ENCODE measurements at regions not wholly inside any gene's neighbourhood (a gene's known extent, or its start where the extent isn't known, plus 50 kb on each side); places are given as distances from the start of the nearest gene placed in this dataset.

- Histone ChIP-seq H3K27ac (ENCODE audit: low read depth, low read length) (no peak overlapping the region), H3K27me3 (ENCODE audit: control insufficient read depth in 2 of 2, insufficient read depth in 2 of 2, low read length in 2 of 2) (no peaks in the 10 kb centered on the region), H3K9me3 (ENCODE audit: control insufficient read depth in 2 of 3, low read length in 3 of 3) (no peaks in the 10 kb centered on the region), H3K4me1 (ENCODE audit: control insufficient read depth in 2 of 2, insufficient read depth in 2 of 2, low read length in 2 of 2) (no peaks in the 10 kb centered on the region), H3K36me3 (ENCODE audit: control insufficient read depth in 2 of 3, insufficient read depth in 3 of 3, low read length in 3 of 3) (no peaks in the 10 kb centered on the region), H3K4me3 (ENCODE audit: low read length) (no peak overlapping the region)
- ATAC-seq (no peak), DNase-seq (no peak)
- intact Hi-C loops (cut with micrococcal nuclease), result no loop called here
- Mint-ChIP-seq H3K9me3 (peaks cover 0 to 13% (median 3%) of the 10 kb centered on the region in 11 donors), H3K36me3 (peaks cover 0 to 8% (median 0%) of the 10 kb centered on the region in 5 donors), H3K4me3 (no peak overlapping the region), H3K27me3 (peaks cover 0 to 27% (median 6%) of the 10 kb centered on the region in 5 donors), H3K4me1 (no peaks in the 10 kb centered on the region), H3K27ac (no peak overlapping the region)
- ChIA-PET CTCF (no interaction called here), POLR2A (no interaction called here)
These were observed 93.7 kb upstream of the PTPN1 start for GRCh38 chr20:50416269-50417022.

GRCh38 chr20:50417023-50417329, 93.2 kb upstream of the PTPN1 start:
- ChIA-PET POLR2A (no interaction called here), CTCF (no interaction called here)
- Histone ChIP-seq H3K4me3 (ENCODE audit: low read length) (no peak overlapping the region), H3K4me1 (ENCODE audit: control insufficient read depth in 2 of 2, insufficient read depth in 2 of 2, low read length in 2 of 2) (no peaks in the 10 kb centered on the region), H3K9me3 (ENCODE audit: control insufficient read depth in 2 of 3, low read length in 3 of 3) (no peaks in the 10 kb centered on the region), H3K27ac (ENCODE audit: low read depth, low read length) (no peak overlapping the region), H3K36me3 (ENCODE audit: control insufficient read depth in 2 of 3, insufficient read depth in 3 of 3, low read length in 3 of 3) (no peaks in the 10 kb centered on the region), H3K27me3 (ENCODE audit: control insufficient read depth in 2 of 2, insufficient read depth in 2 of 2, low read length in 2 of 2) (no peaks in the 10 kb centered on the region)
- no peak overlapping the region for H3K4me3 Mint-ChIP-seq
- no peaks in the 10 kb centered on the region for H3K4me1 Mint-ChIP-seq
- DNase-seq, result no peak
- peaks cover 0 to 8% (median 0%) of the 10 kb centered on the region in 5 donors for H3K36me3 Mint-ChIP-seq
- H3K9me3 Mint-ChIP-seq, result peaks cover 0 to 14% (median 3%) of the 10 kb centered on the region in 11 donors
- no peak overlapping the region for H3K27ac Mint-ChIP-seq
- peaks cover 0 to 23% (median 6%) of the 10 kb centered on the region in 5 donors for H3K27me3 Mint-ChIP-seq
- intact Hi-C loops (cut with micrococcal nuclease), result no loop called here
- ATAC-seq, result no peak

GRCh38 chr20:50417484-50418235, 92.5 kb upstream of the PTPN1 start:
- Mint-ChIP-seq H3K27ac (peak overlapping the region in 1 of 9 donors; percentile 4), H3K4me1 (peaks cover 0 to 2% (median 0%) of the 10 kb centered on the region in 7 donors), H3K9me3 (peaks cover 0 to 14% (median 3%) of the 10 kb centered on the region in 11 donors), H3K4me3 (no peak overlapping the region), H3K36me3 (peaks cover 0 to 8% (median 0%) of the 10 kb centered on the region in 5 donors), H3K27me3 (peaks cover 0 to 20% (median 6%) of the 10 kb centered on the region in 5 donors)
- Histone ChIP-seq H3K9me3 (ENCODE audit: control insufficient read depth in 2 of 3, low read length in 3 of 3) (no peaks in the 10 kb centered on the region), H3K27ac (ENCODE audit: low read depth, low read length) (no peak overlapping the region), H3K4me1 (ENCODE audit: control insufficient read depth in 2 of 2, insufficient read depth in 2 of 2, low read length in 2 of 2) (no peaks in the 10 kb centered on the region), H3K27me3 (ENCODE audit: control insufficient read depth in 2 of 2, insufficient read depth in 2 of 2, low read length in 2 of 2) (no peaks in the 10 kb centered on the region), H3K36me3 (ENCODE audit: control insufficient read depth in 2 of 3, insufficient read depth in 3 of 3, low read length in 3 of 3) (no peaks in the 10 kb centered on the region), H3K4me3 (ENCODE audit: low read length) (no peak overlapping the region)
- CTCF ChIA-PET, result no interaction called here
- DNase-seq (no peak), ATAC-seq (no peak)
- intact Hi-C loops (cut with micrococcal nuclease), result no loop called here
- POLR2A ChIA-PET, result no interaction called here

GRCh38 chr20:50418890-50419642, 91.1 kb upstream of the PTPN1 start:
- H3K36me3 Mint-ChIP-seq, result no peaks in the 10 kb centered on the region
- Histone ChIP-seq H3K27ac (ENCODE audit: low read depth, low read length) (no peak overlapping the region), H3K9me3 (ENCODE audit: control insufficient read depth in 2 of 3, low read length in 3 of 3) (no peaks in the 10 kb centered on the region), H3K36me3 (ENCODE audit: control insufficient read depth in 2 of 3, insufficient read depth in 3 of 3, low read length in 3 of 3) (no peaks in the 10 kb centered on the region), H3K4me3 (ENCODE audit: low read length) (no peak overlapping the region), H3K4me1 (ENCODE audit: control insufficient read depth in 2 of 2, insufficient read depth in 2 of 2, low read length in 2 of 2) (no peaks in the 10 kb centered on the region), H3K27me3 (ENCODE audit: control insufficient read depth in 2 of 2, insufficient read depth in 2 of 2, low read length in 2 of 2) (no peaks in the 10 kb centered on the region)
- peaks cover 0 to 6% (median 0%) of the 10 kb centered on the region in 11 donors for H3K9me3 Mint-ChIP-seq
- POLR2A ChIA-PET, result no interaction called here
- H3K27me3 Mint-ChIP-seq, result peaks cover 0 to 10% (median 6%) of the 10 kb centered on the region in 5 donors
- H3K4me1 Mint-ChIP-seq, result peaks cover 0 to 6% (median 0%) of the 10 kb centered on the region in 7 donors
- no peak overlapping the region for H3K27ac Mint-ChIP-seq
- no peak overlapping the region for H3K4me3 Mint-ChIP-seq
- intact Hi-C loops (cut with micrococcal nuclease), result no loop called here
- ATAC-seq (no peak), DNase-seq (no peak)
- CTCF ChIA-PET, result no interaction called here

GRCh38 chr20:50420380-50420779, 89.8 kb upstream of the PTPN1 start:
- Mint-ChIP-seq H3K27me3 (peaks cover 0 to 12% (median 6%) of the 10 kb centered on the region in 5 donors), H3K9me3 (peaks cover 0 to 6% (median 0%) of the 10 kb centered on the region in 11 donors), H3K4me1 (peaks cover 0 to 6% (median 0%) of the 10 kb centered on the region in 7 donors), H3K4me3 (no peak overlapping the region), H3K27ac (no peak overlapping the region), H3K36me3 (no peaks in the 10 kb centered on the region)
- intact Hi-C loops (cut with micrococcal nuclease), result no loop called here
- no peak for DNase-seq
- no peaks in the 10 kb centered on the region for H3K36me3 ChIP-seq (ENCODE audit: control insufficient read depth in 2 of 3, insufficient read depth in 3 of 3, low read length in 3 of 3)
- ChIA-PET POLR2A (interaction anchor here (0.6 kb wide), 1 partner anchor 57 kb away, joined by 3 read pairs; no protein-coding TSS in a partner anchor), CTCF (no interaction called here)
- no peaks in the 10 kb centered on the region for H3K4me1 ChIP-seq (ENCODE audit: control insufficient read depth in 2 of 2, insufficient read depth in 2 of 2, low read length in 2 of 2)
- no peaks in the 10 kb centered on the region for H3K9me3 ChIP-seq (ENCODE audit: control insufficient read depth in 2 of 3, low read length in 3 of 3)
- H3K27ac ChIP-seq (ENCODE audit: low read depth, low read length), result no peak overlapping the region
- no peak for ATAC-seq
- no peaks in the 10 kb centered on the region for H3K27me3 ChIP-seq (ENCODE audit: control insufficient read depth in 2 of 2, insufficient read depth in 2 of 2, low read length in 2 of 2)
- no peak overlapping the region for H3K4me3 ChIP-seq (ENCODE audit: low read length)

GRCh38 chr20:50421356-50422340, 88.5 kb upstream of the PTPN1 start:
- Mint-ChIP-seq H3K27ac (no peak overlapping the region), H3K36me3 (no peaks in the 10 kb centered on the region), H3K4me1 (peaks cover 0 to 6% (median 0%) of the 10 kb centered on the region in 7 donors), H3K27me3 (peaks cover 0 to 15% (median 6%) of the 10 kb centered on the region in 5 donors), H3K4me3 (no peak overlapping the region), H3K9me3 (peaks cover 0 to 6% (median 0%) of the 10 kb centered on the region in 11 donors)
- H3K9me3 ChIP-seq (ENCODE audit: control insufficient read depth in 2 of 3, low read length in 3 of 3), result no peaks in the 10 kb centered on the region
- DNase-seq (no peak), ATAC-seq (no peak)
- POLR2A ChIA-PET, result no interaction called here
- CTCF ChIA-PET, result no interaction called here
- intact Hi-C loops (cut with micrococcal nuclease), result no loop called here
- no peak overlapping the region for H3K27ac ChIP-seq (ENCODE audit: low read depth, low read length)
- H3K36me3 ChIP-seq (ENCODE audit: control insufficient read depth in 2 of 3, insufficient read depth in 3 of 3, low read length in 3 of 3), result no peaks in the 10 kb centered on the region
- no peaks in the 10 kb centered on the region for H3K27me3 ChIP-seq (ENCODE audit: control insufficient read depth in 2 of 2, insufficient read depth in 2 of 2, low read length in 2 of 2)
- no peaks in the 10 kb centered on the region for H3K4me1 ChIP-seq (ENCODE audit: control insufficient read depth in 2 of 2, insufficient read depth in 2 of 2, low read length in 2 of 2)
- no peak overlapping the region for H3K4me3 ChIP-seq (ENCODE audit: low read length)
